ENCODE measurements at regions not wholly inside any gene's neighbourhood (a gene's known extent, or its start where the extent isn't known, plus 50 kb on each side); places are given as distances from the start of the nearest gene placed in this dataset.

DNA sequence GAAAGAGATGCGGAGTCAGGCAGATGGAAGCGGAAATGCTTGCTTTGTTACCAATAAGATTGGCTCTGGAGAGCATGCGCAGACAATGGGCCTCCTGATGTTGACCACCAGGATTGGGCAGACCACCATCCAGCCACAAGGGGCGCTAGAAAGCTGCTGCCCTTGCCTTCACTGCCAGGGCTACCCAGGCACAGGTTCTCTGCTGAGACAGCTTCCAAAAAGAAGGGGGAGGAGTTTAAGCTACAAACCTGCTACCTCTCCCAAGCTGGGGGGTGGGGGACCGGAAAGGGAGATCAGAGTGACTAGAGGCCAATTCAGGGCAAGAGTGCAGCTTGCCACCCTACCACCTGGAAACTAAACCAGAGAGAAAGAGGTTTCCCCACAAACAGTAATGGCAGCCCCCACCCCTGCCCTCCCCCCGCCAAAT is 369.7 kb downstream of the RRAGC start:
- no peaks in the 10 kb centered on the region for H3K9me3 Mint-ChIP-seq (ENCODE audit: low read depth, unreplicated experiment)
- CTCF ChIA-PET: interaction anchor here (0.6 to 0.7 kb wide), 4 partner anchors 9 to 661 kb away, joined by 3 to 5 read pairs (median 4); no protein-coding TSS in a partner anchor
- peak; percentile 58 for DNase-seq
- H3K27me3 Mint-ChIP-seq (ENCODE audit: unreplicated experiment): peaks cover 84% of the 10 kb centered on the region
- no peak overlapping the region for H3K27ac Mint-ChIP-seq (ENCODE audit: unreplicated experiment)
- TF ChIP-seq CTCF (IDR thresholded peaks at IDR 0.05; ENCODE audit: unreplicated experiment): peak; percentile 54
- H3K4me3 Mint-ChIP-seq (ENCODE audit: low read depth, unreplicated experiment): no peak overlapping the region
- intact Hi-C loops (cut with micrococcal nuclease; ENCODE audit: unreplicated experiment): no loop called here
- BruUV-seq (replicated peaks): no TSS peak
- no peaks in the 10 kb centered on the region for H3K4me1 Mint-ChIP-seq (ENCODE audit: low read depth, unreplicated experiment)
- H3K36me3 Mint-ChIP-seq (ENCODE audit: insufficient read depth, unreplicated experiment): no peaks in the 10 kb centered on the region

GRCh38 chr1:38488162-38488898 is 371.2 kb downstream of the RRAGC start:
- Mint-ChIP-seq H3K4me3 (ENCODE audit: low read depth, unreplicated experiment) (no peak overlapping the region), H3K4me1 (ENCODE audit: low read depth, unreplicated experiment) (no peaks in the 10 kb centered on the region), H3K27ac (ENCODE audit: unreplicated experiment) (no peak overlapping the region), H3K27me3 (ENCODE audit: unreplicated experiment) (peaks cover 84% of the 10 kb centered on the region), H3K9me3 (ENCODE audit: low read depth, unreplicated experiment) (no peaks in the 10 kb centered on the region), H3K36me3 (ENCODE audit: insufficient read depth, unreplicated experiment) (no peaks in the 10 kb centered on the region)
- intact Hi-C loops (cut with micrococcal nuclease; ENCODE audit: unreplicated experiment): no loop called here
- TF ChIP-seq CTCF (IDR thresholded peaks at IDR 0.05; ENCODE audit: unreplicated experiment): no peak
- CTCF ChIA-PET: no interaction called here
- no TSS peak for BruUV-seq (replicated peaks)
- DNase-seq: no peak

DNA sequence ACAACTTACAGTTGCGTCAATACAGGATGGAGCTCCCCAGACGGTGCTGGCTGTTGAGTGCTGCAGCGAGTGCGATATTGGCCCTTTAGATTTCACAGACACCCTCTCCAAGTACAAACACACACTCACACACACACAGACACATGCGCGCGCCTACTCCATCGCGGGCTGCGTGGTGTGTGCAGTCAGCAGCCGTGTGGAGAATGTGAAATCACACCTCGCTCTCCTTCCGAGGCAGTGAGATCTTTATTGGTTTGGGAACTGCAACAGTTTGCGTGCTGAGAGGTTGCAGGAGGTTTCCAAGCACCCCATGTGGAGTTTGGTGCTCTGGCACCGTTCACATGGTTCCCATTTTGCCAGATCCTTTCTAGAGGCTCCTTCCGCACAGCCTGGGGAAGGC is 372.2 kb downstream of the RRAGC start:
- no peak overlapping the region for H3K27ac Mint-ChIP-seq (ENCODE audit: unreplicated experiment)
- intact Hi-C loops (cut with micrococcal nuclease; ENCODE audit: unreplicated experiment): no loop called here
- no peak for TF ChIP-seq CTCF (IDR thresholded peaks at IDR 0.05; ENCODE audit: unreplicated experiment)
- H3K36me3 Mint-ChIP-seq (ENCODE audit: insufficient read depth, unreplicated experiment): no peaks in the 10 kb centered on the region
- no peaks in the 10 kb centered on the region for H3K9me3 Mint-ChIP-seq (ENCODE audit: low read depth, unreplicated experiment)
- H3K27me3 Mint-ChIP-seq (ENCODE audit: unreplicated experiment): peaks cover 84% of the 10 kb centered on the region
- no peaks in the 10 kb centered on the region for H3K4me1 Mint-ChIP-seq (ENCODE audit: low read depth, unreplicated experiment)
- no peak overlapping the region for H3K4me3 Mint-ChIP-seq (ENCODE audit: low read depth, unreplicated experiment)
- BruUV-seq (replicated peaks): no TSS peak
- CTCF ChIA-PET: no interaction called here
- no peak for DNase-seq

GRCh38 chr1:38486085-38486484 is 373.5 kb downstream of the RRAGC start:
- CTCF ChIA-PET: no interaction called here
- H3K4me3 Mint-ChIP-seq (ENCODE audit: low read depth, unreplicated experiment): no peak overlapping the region

More at GRCh38 chr1:38486085-38486484, 373.5 kb downstream of the RRAGC start:
- Mint-ChIP-seq H3K4me1 (ENCODE audit: low read depth, unreplicated experiment) (no peaks in the 10 kb centered on the region), H3K36me3 (ENCODE audit: insufficient read depth, unreplicated experiment) (no peaks in the 10 kb centered on the region), H3K27ac (ENCODE audit: unreplicated experiment) (no peak overlapping the region), H3K27me3 (ENCODE audit: unreplicated experiment) (peaks cover 83% of the 10 kb centered on the region), H3K9me3 (ENCODE audit: low read depth, unreplicated experiment) (no peaks in the 10 kb centered on the region)
- no peak for DNase-seq
- no peak for TF ChIP-seq CTCF (IDR thresholded peaks at IDR 0.05; ENCODE audit: unreplicated experiment)
- no TSS peak for BruUV-seq (replicated peaks)
- intact Hi-C loops (cut with micrococcal nuclease; ENCODE audit: unreplicated experiment): no loop called here

All from Calu3 (cell line).